ENCODE measurements at regions not wholly inside any gene's neighbourhood (a gene's known extent, or its start where the extent isn't known, plus 50 kb on each side); places are given as distances from the start of the nearest gene placed in this dataset.
"Not testable (repeated sequence)": the region's sequence is repeated elsewhere in the genome, so short reads cannot be mapped to it uniquely, and the experiment has no call there.

DNA sequence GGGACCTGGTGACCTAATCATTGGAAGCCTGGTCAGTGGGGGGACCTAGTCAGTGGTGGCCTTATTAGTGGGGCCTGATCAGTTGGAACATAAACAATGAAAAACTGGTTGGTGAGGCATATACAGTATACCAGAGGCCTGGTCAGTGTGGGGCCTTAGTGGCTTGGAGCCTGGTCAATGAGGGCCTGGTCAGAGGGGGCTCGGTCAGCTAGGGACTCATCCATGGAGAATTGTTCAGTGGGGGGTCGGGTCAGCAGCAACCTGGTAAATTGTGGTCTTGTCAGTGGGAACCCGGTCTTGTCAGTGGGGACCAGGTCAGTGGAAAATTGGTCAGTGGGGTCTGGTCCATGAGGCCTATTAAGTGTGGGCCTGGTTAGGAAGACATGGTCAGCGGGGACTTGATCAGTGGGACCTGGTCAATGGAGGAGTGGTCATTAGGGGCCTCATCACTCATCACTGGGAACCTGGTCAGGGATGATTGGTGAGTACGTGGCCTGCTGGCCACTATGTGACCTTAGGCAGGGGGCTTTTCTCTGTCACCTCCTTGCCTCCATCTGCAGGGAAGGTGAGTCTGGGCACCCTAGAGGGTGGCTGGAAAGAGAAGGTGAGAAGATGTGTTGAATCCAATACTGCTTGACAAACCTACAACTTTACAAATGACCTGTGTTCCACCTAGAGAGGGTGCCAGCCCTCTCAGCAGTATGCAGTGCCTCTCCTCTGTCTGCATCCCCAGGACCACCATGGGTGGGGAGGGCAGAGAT is 573.0 kb downstream of the CWH43 start:
- WGBS (ENCODE audit: extremely low coverage, insufficient read length, low lambda C conversion rate), result no CpG with 5 or more reads among the region's 5 CpGs
- not testable (repeated sequence) for H3K14ac ChIP-seq (ENCODE audit: insufficient read depth, low read length); H3K4me2 ChIP-seq (ENCODE audit: insufficient read depth, insufficient read length, low read length); H3K4me1 Mint-ChIP-seq; H3K18ac ChIP-seq (ENCODE audit: insufficient read length, low read depth, low read length); H2BK20ac ChIP-seq (ENCODE audit: low read depth, low read length, poor library complexity, severe bottlenecking); H3K4me3 Mint-ChIP-seq; H3K23ac ChIP-seq (ENCODE audit: insufficient read length, low read depth, low read length); H3K27ac ChIP-seq (ENCODE audit: insufficient read length, low read depth, low read length); H3K4me1 ChIP-seq (ENCODE audit: insufficient read depth, low read length); H3K56ac ChIP-seq (ENCODE audit: insufficient read length, low read depth, low read length); H2BK12ac ChIP-seq (ENCODE audit: insufficient read length, low read depth, low read length); H3T11ph ChIP-seq (ENCODE audit: low read length); H2AK5ac ChIP-seq (ENCODE audit: insufficient read length, low read length); H2BK15ac ChIP-seq (ENCODE audit: low read depth, low read length); H3K4ac ChIP-seq (ENCODE audit: low read depth, low read length); H2AFZ ChIP-seq (ENCODE audit: low read length); H4K8ac ChIP-seq (replicated peaks; ENCODE audit: insufficient read length, low read depth, low read length); H3K27me3 ChIP-seq (ENCODE audit: insufficient read depth, low read length); H3K27ac Mint-ChIP-seq; H3K79me1 ChIP-seq (ENCODE audit: insufficient read depth, low read depth, low read length, poor library complexity, severe bottlenecking); DNase-seq; H2BK5ac ChIP-seq (ENCODE audit: insufficient read length, low read length); H4K91ac ChIP-seq (ENCODE audit: insufficient read length, low read depth, low read length); H4K20me1 ChIP-seq (ENCODE audit: control insufficient read depth, insufficient read depth, insufficient read length); H3K79me2 ChIP-seq (ENCODE audit: insufficient read depth, low read length); H3K23me2 ChIP-seq (ENCODE audit: insufficient read length, low read depth, low read length, poor library complexity, severe bottlenecking); H3K9ac ChIP-seq (ENCODE audit: extremely low read depth, insufficient read length, low read length); H3K27me3 Mint-ChIP-seq (ENCODE audit: low read depth); H2BK120ac ChIP-seq (ENCODE audit: low read depth, low read length, poor library complexity, severe bottlenecking); H4K5ac ChIP-seq (ENCODE audit: insufficient read length, low read depth, low read length)
- H3K9me3 ChIP-seq (ENCODE audit: control insufficient read depth, low read depth, low read length), result peaks cover 33% of the 10 kb centered on the region
- Mint-ChIP-seq H3K9me3 (peaks cover 47 to 52% of the 10 kb centered on the region in 2 experiments), H3K36me3 (ENCODE audit: insufficient read depth in 1 of 3, low read depth in 3 of 3) (peaks cover 5 to 17% (median 10%) of the 10 kb centered on the region in 3 experiments; a peak in 6 of 7 replicates)

GRCh38 chr4:49560131-49560816 is 574.2 kb downstream of the CWH43 start:
- H3K23me2 ChIP-seq (ENCODE audit: insufficient read length, low read depth, low read length, poor library complexity, severe bottlenecking); H3K4me1 Mint-ChIP-seq; H3K23ac ChIP-seq (ENCODE audit: insufficient read length, low read depth, low read length); H2AK5ac ChIP-seq (ENCODE audit: insufficient read length, low read length); H4K91ac ChIP-seq (ENCODE audit: insufficient read length, low read depth, low read length); H3K27ac Mint-ChIP-seq; H3K27me3 Mint-ChIP-seq (ENCODE audit: low read depth); DNase-seq; H4K20me1 ChIP-seq (ENCODE audit: control insufficient read depth, insufficient read depth, insufficient read length); H3K18ac ChIP-seq (ENCODE audit: insufficient read length, low read depth, low read length); H3K4me2 ChIP-seq (ENCODE audit: insufficient read depth, insufficient read length, low read length); H2AFZ ChIP-seq (ENCODE audit: low read length); H2BK5ac ChIP-seq (ENCODE audit: insufficient read length, low read length); H3K4me3 Mint-ChIP-seq; H3K9ac ChIP-seq (ENCODE audit: extremely low read depth, insufficient read length, low read length); H3K79me2 ChIP-seq (ENCODE audit: insufficient read depth, low read length); H3T11ph ChIP-seq (ENCODE audit: low read length); H3K4me1 ChIP-seq (ENCODE audit: insufficient read depth, low read length); H2BK12ac ChIP-seq (ENCODE audit: insufficient read length, low read depth, low read length); H4K8ac ChIP-seq (replicated peaks; ENCODE audit: insufficient read length, low read depth, low read length); H3K27me3 ChIP-seq (ENCODE audit: insufficient read depth, low read length); H3K79me1 ChIP-seq (ENCODE audit: insufficient read depth, low read depth, low read length, poor library complexity, severe bottlenecking); H3K27ac ChIP-seq (ENCODE audit: insufficient read length, low read depth, low read length); H3K56ac ChIP-seq (ENCODE audit: insufficient read length, low read depth, low read length); H4K5ac ChIP-seq (ENCODE audit: insufficient read length, low read depth, low read length); H2BK120ac ChIP-seq (ENCODE audit: low read depth, low read length, poor library complexity, severe bottlenecking); H3K4ac ChIP-seq (ENCODE audit: low read depth, low read length); H2BK20ac ChIP-seq (ENCODE audit: low read depth, low read length, poor library complexity, severe bottlenecking); H2BK15ac ChIP-seq (ENCODE audit: low read depth, low read length); H3K14ac ChIP-seq (ENCODE audit: insufficient read depth, low read length): not testable (repeated sequence)
- peaks cover 37 to 44% of the 10 kb centered on the region in 2 experiments for H3K9me3 Mint-ChIP-seq
- WGBS (ENCODE audit: extremely low coverage, insufficient read length, low lambda C conversion rate), result no CpG with 5 or more reads among the region's 9 CpGs
- peaks cover 29% of the 10 kb centered on the region for H3K9me3 ChIP-seq (ENCODE audit: control insufficient read depth, low read depth, low read length)
- peaks cover 5 to 15% (median 8%) of the 10 kb centered on the region in 3 experiments; a peak in 6 of 7 replicates for H3K36me3 Mint-ChIP-seq (ENCODE audit: insufficient read depth in 1 of 3, low read depth in 3 of 3)

All from H9 (cell line).